Fibroblast of the aortic adventitia (primary cell): ENCODE measurements at regions not wholly inside any gene's neighbourhood (a gene's known extent, or its start where the extent isn't known, plus 50 kb on each side); places are given as distances from the start of the nearest gene placed in this dataset.

ENCODE experiments used
- DNase-seq: peaks from one replicate; pipeline ENCODE4 v3.0.0-alpha.2; 2010; ENCODE audit warnings: low read depth
- H3K4me3 ChIP-seq: 2 replicates; pipeline ENCODE4 v1.5.1; 2011; ENCODE audit warnings: low read depth, mild to moderate bottlenecking, control low read depth, low read length, moderate library complexity
- TF ChIP-seq, protein P1 (sequence below): IDR thresholded peaks from 2 replicates; pipeline ENCODE4 v1.5.1; 2011; ENCODE audit warnings: mild to moderate bottlenecking, low read length, control low read depth, inconsistent platforms; ENCODE audit not compliant: insufficient read depth

DNA sequence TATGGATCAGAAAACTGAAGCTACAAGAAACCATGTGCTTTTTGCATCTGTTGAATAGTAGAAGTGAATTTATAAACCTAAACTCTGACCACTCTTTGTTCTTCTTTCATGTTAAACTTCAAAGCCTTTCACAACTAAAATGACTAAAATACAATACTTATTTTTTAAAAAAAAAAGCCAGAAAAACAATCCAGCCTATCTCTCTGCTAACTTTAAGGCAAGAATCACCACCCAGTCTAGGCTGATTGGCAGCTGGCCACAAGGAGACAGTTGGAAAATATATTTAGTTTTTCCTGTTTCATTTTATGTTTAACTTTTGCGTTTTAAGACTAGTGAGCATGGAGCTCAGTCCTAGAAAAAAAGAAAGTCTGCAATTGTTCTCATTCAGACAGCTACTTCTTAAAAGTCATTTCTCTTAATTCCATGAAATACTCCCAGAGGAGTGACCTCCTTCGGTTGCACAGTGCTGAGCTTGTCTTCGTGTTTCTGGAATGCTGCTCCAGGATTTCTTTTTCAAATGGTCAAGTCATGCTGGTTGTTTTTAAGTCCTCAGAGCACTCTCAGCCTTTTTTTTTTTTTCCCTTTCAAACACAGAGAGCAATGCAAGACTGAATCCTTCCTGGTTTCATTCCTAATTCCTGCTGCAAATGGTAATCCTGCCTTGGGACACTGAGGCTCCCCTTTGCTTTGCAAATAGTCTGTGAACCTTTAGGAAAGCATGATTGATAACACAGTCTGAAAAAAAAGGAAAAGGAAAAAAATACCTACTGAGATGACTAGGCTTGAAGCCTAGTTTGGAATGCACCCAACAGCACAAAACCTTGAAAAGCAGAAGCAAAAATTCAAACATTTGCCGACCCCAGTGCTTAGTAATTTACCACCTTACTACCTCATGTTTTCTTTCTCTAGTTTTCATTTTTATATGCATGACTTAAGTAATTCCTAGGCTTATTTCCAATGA lies 233.3 kb upstream of the DAAM1 start:
- TF ChIP-seq, protein P1, sequence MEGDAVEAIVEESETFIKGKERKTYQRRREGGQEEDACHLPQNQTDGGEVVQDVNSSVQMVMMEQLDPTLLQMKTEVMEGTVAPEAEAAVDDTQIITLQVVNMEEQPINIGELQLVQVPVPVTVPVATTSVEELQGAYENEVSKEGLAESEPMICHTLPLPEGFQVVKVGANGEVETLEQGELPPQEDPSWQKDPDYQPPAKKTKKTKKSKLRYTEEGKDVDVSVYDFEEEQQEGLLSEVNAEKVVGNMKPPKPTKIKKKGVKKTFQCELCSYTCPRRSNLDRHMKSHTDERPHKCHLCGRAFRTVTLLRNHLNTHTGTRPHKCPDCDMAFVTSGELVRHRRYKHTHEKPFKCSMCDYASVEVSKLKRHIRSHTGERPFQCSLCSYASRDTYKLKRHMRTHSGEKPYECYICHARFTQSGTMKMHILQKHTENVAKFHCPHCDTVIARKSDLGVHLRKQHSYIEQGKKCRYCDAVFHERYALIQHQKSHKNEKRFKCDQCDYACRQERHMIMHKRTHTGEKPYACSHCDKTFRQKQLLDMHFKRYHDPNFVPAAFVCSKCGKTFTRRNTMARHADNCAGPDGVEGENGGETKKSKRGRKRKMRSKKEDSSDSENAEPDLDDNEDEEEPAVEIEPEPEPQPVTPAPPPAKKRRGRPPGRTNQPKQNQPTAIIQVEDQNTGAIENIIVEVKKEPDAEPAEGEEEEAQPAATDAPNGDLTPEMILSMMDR: no peak
- no peak overlapping the region for H3K4me3 ChIP-seq
- DNase-seq: peak; percentile 74

DNA sequence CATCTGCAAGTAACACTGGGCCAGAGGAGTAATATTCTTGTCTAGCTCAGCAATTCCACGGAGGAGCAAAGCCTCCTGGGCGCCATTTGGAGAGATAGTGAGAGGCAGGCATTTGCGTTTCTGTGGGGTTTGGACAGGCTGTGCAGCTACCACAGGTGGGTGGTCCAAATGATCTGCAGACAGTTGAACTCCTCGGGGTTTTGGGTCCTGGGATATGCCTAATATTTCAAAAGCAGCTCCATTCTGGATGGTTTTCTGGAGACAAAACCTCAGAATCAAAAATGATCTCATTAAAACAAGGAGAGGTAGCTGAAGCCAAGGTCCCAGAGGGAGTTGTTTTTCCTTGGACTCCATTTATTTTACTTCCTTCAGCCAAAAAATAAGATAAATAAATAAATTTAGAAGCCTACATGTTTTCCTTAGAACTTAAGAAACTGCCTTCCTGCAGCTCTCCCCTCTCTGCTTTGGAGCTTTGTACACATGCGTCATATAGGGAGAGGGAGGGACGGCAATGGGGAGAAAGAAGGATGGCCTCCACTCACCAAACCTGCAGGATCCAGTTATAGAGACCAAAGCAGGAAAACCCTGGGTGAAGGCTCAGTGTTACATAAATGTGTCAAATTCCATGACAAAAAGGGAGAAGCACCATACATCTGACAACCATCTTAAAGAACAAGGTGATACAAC lies 227.3 kb upstream of the DAAM1 start:
- H3K4me3 ChIP-seq: no peak overlapping the region
- TF ChIP-seq, protein P1: no peak
- no peak for DNase-seq

DNA sequence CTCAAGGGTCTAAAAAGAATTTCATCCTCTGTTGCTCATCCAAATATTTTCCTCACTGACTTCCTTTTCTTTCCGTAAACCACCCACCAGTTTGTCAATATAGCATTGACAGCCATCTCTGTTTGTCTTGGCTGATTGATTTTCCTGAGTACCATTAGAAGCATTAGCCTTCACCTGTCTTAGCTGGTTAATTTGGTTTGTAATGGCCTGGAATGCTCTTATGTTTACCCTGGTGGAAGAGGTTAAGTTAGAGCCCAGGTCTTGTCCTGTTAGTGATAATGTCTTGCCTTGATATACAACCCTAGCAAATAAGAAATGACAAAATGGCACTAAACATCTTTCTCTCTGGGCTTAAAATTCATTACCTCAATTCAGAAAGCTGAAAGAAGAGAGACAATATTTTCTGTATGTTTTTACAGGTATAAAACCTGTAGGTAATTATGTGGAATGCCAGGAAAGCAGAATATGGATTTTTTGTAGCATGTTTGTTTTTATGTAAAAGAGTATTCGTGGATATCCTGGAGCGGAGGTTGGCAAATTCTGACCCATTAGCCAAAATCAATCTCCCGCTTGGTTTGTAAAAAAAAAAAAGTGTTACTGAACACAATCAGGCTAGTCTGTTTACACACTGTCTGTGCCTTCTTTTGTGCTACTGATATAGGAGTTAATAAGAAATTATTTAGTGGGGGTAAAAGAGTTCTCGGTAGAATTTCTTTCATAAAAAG lies 224.4 kb upstream of the DAAM1 start:
- TF ChIP-seq, protein P1: no peak
- no peak for DNase-seq

DNA sequence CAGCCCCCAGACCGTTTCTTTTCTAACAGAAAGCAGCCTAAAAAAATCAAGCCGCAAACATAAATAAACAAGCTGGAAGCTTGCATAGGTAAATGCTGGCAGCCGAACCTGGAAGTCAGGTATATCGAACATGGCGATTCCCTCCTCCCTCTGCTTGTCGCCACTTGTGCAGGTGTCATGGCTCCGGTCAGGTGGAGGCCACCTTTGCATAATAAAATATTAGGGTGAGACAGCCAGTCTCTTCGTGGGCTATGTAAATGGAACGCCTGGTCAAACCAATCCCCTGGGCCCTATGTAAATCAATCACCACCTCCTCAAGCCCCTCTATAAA lies 223.9 kb upstream of the DAAM1 start:
- no peak for DNase-seq
- no peak overlapping the region for H3K4me3 ChIP-seq
- TF ChIP-seq, protein P1: no peak

More for the DNA sequence above, 224.4 kb upstream of the DAAM1 start:
- H3K4me3 ChIP-seq: no peak overlapping the region

DNA sequence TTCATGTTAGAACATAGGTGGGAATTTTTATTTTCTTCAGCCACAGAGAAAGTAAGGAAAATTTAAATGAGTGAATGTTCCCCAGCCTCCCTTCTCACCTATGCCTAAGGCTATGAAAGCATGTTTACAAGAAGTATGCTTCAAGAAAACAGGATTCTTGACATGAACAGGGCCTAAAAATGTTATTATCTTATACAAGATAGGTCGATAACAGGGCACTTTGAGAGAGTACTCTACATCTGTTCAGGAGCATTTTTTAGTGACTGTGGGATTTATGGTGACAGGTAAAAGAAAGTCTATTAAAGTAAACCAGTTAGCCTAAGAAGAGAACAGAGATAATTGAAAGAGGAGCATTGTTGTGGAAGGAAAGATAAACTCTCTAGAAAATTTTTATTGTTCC lies 222.9 kb upstream of the DAAM1 start:
- TF ChIP-seq, protein P1: no peak
- DNase-seq: no peak
- no peak overlapping the region for H3K4me3 ChIP-seq

DNA sequence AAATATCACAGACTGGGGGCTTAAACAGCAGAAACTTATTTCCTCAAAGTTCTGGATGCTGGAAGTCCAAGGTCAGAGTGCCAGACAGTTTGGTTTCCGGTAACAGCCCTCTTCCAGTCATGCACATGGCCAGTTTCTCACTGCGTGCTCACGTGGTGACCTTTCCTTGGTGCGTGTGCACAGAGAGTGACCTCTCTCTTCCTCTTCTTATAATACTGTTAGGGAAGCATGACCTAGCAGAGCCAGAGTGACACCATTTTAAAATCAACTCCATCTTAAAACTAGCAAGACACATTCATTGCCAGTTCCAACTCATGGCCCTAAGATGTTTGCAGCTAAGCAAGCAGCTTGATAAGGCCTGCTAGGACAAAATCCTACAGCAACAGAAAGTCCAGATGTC lies 221.5 kb upstream of the DAAM1 start:
- no peak for DNase-seq
- TF ChIP-seq, protein P1: no peak
- H3K4me3 ChIP-seq: no peak overlapping the region
